Body of pancreas (tissue), 4 donors: ENCODE measurements at regions not wholly inside any gene's neighbourhood (a gene's known extent, or its start where the extent isn't known, plus 50 kb on each side); places are given as distances from the start of the nearest gene placed in this dataset.

Source experiments
- CTCF ChIP-seq, 7 experiments: fragments of 450-650 bp in 4 of 7; fragments of 200-600 bp in 3 of 7; sonication (generic) in 3 of 7; IDR thresholded peaks; one replicate each; pipeline ENCODE4 v1.5.1; 2016 to 2019; ENCODE audit warnings: antibody characterized with exemption in 7 of 7
- POLR2A ChIP-seq, 3 donors: fragments of 450-650 bp; IDR thresholded peaks; one replicate each; pipeline ENCODE4 v1.6.1; 2016; ENCODE audit warnings: antibody characterized with exemption in 3 of 3, mild to moderate bottlenecking in 2 of 3

GRCh38 chr1:38128926-38129453, 82.4 kb upstream of the POU3F1 start:
- TF ChIP-seq CTCF (IDR thresholded peaks at IDR 0.05), result no peak
- no peak for TF ChIP-seq POLR2A (IDR thresholded peaks at IDR 0.05)
